Activated naive CD8-positive, alpha-beta T cell (primary cell): ENCODE measurements at regions not wholly inside any gene's neighbourhood (a gene's known extent, or its start where the extent isn't known, plus 50 kb on each side); places are given as distances from the start of the nearest gene placed in this dataset.

Source experiments
- H3K27ac Mint-ChIP-seq: one replicate; pipeline ENCODE4 v1.8.0; 2021; ENCODE audit warnings: mixed read lengths
- H3K27me3 Mint-ChIP-seq: one replicate; pipeline ENCODE4 v1.8.0; 2021; ENCODE audit warnings: mixed read lengths
- H3K36me3 Mint-ChIP-seq: one replicate; pipeline ENCODE4 v1.8.0; 2021; ENCODE audit warnings: mixed read lengths
- H3K4me1 Mint-ChIP-seq: one replicate; pipeline ENCODE4 v1.8.0; 2021; ENCODE audit warnings: low read depth, mixed read lengths
- H3K4me3 Mint-ChIP-seq: one replicate; pipeline ENCODE4 v1.8.0; 2021; ENCODE audit warnings: mild to moderate bottlenecking, mixed read lengths
- H3K9me3 Mint-ChIP-seq: one replicate; pipeline ENCODE4 v1.8.0; 2021; ENCODE audit warnings: low read depth, mixed read lengths

DNA sequence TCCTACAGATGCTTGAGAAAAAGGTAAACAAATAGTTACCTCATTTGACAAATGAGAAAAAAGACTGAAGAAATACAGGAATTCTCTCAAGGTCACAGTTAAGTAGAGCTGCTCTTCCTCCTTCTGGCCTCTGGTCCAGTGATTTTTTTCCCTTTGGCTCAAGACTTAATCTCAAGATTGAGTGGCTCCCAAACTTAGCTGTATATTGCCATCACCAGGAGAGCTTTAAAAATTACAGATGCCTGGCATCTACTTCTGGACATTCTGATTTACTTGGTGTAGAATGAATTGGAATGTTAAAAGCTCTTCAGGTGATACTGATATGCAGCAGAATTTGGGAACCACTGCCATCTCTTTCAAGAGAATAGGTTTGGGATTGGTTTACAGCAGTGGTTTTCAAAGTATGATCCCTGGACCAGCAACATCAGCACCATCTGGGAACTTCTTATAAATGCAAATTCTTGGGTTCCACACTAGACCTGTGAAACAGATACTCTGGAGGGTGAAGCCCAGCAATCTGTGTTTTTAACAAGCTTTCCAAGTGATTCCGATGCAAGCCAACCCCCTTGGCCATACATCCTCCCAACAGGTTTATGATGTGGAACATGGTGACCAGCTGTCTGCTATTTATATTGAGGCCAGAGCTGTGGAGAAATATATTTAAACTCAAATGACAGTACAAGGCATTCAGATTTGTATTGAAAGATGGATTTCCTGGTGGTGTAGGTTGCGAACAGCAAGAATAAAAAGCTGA is 333.0 kb upstream of the RARB start:
- peaks cover 1% of the 10 kb centered on the region for H3K27me3 Mint-ChIP-seq
- H3K36me3 Mint-ChIP-seq = no peaks in the 10 kb centered on the region
- H3K27ac Mint-ChIP-seq = no peak overlapping the region
- no peaks in the 10 kb centered on the region for H3K9me3 Mint-ChIP-seq
- H3K4me1 Mint-ChIP-seq = no peaks in the 10 kb centered on the region
- no peak overlapping the region for H3K4me3 Mint-ChIP-seq

DNA sequence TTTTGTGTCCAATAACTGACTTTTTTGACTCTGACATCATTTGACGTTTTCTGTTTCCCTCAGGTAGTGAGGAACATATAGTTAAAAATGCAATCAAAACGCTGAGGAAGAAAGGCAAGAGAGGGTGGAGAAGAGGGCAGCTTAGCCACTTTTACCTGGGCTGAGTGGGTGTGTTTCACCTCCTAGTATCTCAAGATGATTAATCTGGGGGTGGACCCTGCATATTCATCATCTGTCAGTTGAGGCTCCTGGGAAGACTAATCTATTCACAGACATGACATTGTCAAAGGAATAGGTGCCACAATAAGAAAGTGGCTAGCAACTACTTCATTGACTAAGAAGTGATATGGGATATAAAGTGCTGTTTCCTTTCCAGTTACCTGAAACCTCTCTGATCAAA is 331.5 kb upstream of the RARB start:
- Mint-ChIP-seq H3K36me3 (no peaks in the 10 kb centered on the region), H3K4me1 (no peaks in the 10 kb centered on the region), H3K4me3 (no peak overlapping the region), H3K27ac (no peak overlapping the region), H3K27me3 (peaks cover 1% of the 10 kb centered on the region), H3K9me3 (no peaks in the 10 kb centered on the region)

DNA sequence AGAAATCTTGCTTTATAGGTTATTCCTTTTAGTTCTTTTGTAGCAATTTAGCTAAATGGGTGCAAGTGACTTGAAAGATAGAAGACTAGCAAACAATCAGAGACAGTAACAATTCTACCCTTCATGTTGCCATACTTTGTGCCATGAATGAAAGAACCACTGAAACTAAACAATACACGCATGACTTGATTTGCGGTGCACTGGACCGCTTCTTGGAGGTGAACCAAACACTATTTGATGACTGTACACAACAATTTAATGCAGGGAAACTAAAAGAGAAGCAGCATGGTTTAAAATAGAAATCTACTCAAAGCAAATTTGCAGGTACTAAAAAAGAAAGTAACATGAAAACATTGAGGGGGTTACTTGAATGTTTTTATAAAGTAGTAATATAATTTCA is 331.0 kb upstream of the RARB start:
- no peaks in the 10 kb centered on the region for H3K4me1 Mint-ChIP-seq
- no peak overlapping the region for H3K27ac Mint-ChIP-seq
- peaks cover 1% of the 10 kb centered on the region for H3K27me3 Mint-ChIP-seq
- no peak overlapping the region for H3K4me3 Mint-ChIP-seq
- no peaks in the 10 kb centered on the region for H3K36me3 Mint-ChIP-seq
- H3K9me3 Mint-ChIP-seq = no peaks in the 10 kb centered on the region

DNA sequence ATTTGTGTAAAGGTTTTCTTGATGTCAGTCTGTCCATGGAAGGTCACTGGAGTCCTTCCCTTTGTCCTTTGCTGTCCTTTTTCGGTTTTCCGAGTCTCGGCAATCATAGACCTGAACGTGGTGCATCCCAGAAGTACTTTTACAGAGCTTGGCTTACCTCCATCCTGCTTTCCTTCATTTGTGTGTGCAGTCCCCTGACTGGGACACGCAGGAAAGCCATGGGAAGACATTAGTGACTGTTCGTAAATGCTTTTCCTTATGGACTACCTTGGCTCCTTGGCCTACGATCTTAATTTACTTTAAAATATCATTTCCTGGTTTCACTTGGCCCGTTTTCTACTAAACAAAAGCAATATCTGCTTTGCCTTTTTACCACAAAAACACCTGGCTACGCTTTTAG is 328.4 kb upstream of the RARB start:
- H3K36me3 Mint-ChIP-seq = no peaks in the 10 kb centered on the region
- H3K27me3 Mint-ChIP-seq = peaks cover 1% of the 10 kb centered on the region
- H3K4me3 Mint-ChIP-seq = no peak overlapping the region
- no peaks in the 10 kb centered on the region for H3K4me1 Mint-ChIP-seq
- no peak overlapping the region for H3K27ac Mint-ChIP-seq
- no peaks in the 10 kb centered on the region for H3K9me3 Mint-ChIP-seq

DNA sequence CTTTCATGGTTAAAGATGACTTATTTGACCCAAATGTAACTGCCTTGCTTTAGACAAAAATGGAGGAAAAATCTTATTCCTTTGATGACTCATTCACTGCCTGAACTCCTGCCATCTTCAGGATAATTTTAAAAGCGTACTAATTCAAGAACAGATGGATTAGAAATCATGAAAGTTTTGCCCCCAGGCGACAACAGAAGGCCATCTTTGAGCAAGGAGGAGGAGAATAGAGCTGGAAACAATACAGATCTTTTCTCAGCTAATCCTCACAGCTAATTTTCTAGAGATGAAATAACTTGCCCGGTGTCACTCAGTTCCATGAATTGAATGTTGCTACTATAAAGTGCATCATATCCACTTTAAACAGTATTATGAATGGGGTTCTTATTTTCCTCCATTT is 324.7 kb upstream of the RARB start:
- Mint-ChIP-seq H3K4me3 (no peak overlapping the region), H3K36me3 (no peaks in the 10 kb centered on the region), H3K27ac (no peak overlapping the region), H3K4me1 (no peaks in the 10 kb centered on the region), H3K9me3 (peaks cover 6% of the 10 kb centered on the region), H3K27me3 (no peaks in the 10 kb centered on the region)

DNA sequence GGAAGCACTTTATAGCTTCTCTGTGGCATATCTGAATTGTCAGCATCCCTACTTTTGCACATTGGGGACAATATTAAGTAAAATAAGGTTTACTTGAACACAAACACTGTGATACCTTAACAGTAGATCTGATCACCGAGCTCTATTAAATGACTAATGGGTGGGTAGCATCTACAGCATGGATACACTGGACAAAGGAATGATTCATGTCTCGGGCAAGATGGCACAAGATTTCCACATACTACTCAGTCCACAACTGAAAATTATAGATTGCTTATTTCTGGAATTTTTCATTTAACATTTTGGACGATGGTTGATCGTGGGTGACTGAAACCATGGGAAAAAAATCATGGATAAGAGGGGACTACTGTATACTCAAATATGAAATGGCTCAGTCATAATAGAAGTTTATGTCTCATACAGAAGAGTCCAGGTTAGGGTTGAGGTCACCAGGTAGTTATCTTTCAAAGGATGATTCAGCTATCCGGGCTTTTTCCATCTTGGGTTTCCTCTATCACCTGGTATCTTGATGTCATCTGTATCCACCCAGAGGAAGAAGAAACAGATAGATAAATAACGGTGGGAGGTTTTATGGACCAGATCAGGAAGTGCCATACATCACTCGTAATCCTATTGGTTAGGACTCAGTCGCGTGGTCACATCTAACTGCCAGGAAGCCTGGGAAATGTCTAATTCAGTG is 320.0 kb upstream of the RARB start:
- peaks cover 6% of the 10 kb centered on the region for H3K9me3 Mint-ChIP-seq
- H3K4me3 Mint-ChIP-seq = no peak overlapping the region
- H3K27me3 Mint-ChIP-seq = no peaks in the 10 kb centered on the region
- H3K4me1 Mint-ChIP-seq = no peaks in the 10 kb centered on the region
- H3K36me3 Mint-ChIP-seq = no peaks in the 10 kb centered on the region
- H3K27ac Mint-ChIP-seq = no peak overlapping the region

DNA sequence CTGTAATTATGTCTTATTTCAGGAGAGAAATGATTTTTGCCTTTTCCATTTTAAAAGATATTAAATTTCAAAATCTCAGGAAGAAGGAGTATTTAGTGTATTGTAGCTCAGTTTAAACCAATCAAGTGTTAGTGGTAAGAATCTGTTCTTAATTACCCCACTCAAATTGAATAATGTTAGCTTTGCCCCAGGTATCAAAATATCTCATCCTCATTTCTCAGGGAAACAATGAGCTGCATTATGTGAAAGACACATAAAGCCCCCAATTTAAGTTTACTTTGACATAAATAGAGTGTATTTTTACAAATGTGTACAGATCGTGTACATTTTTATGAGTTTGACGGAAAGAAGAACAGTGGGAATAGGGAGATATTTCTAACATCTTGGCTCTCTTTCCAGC is 317.4 kb upstream of the RARB start:
- Mint-ChIP-seq H3K36me3 (no peaks in the 10 kb centered on the region), H3K27ac (no peak overlapping the region), H3K27me3 (no peaks in the 10 kb centered on the region), H3K9me3 (peaks cover 6% of the 10 kb centered on the region), H3K4me3 (no peak overlapping the region), H3K4me1 (no peaks in the 10 kb centered on the region)

DNA sequence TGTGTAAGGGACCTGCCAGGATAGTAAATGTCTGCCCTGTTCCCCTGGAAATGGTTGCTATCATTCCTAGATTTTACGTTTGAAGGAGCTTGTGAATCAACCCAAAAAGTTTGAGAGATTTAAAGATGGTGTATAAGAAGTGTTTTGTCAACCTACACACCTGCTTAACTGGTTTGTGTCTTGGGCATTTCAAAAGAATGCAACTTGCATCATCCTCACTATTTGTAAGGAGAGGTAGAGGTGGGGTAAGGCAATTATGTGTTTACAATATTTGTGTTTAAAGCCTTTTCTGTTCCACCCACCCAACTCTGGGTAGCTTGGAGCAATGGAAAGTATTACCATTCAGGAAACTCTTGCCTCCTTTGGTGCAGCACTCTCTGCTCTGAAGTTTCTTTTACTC is 314.2 kb upstream of the RARB start:
- Mint-ChIP-seq H3K27ac (no peak overlapping the region), H3K9me3 (no peaks in the 10 kb centered on the region), H3K4me3 (no peak overlapping the region), H3K4me1 (no peaks in the 10 kb centered on the region), H3K36me3 (no peaks in the 10 kb centered on the region), H3K27me3 (no peaks in the 10 kb centered on the region)

DNA sequence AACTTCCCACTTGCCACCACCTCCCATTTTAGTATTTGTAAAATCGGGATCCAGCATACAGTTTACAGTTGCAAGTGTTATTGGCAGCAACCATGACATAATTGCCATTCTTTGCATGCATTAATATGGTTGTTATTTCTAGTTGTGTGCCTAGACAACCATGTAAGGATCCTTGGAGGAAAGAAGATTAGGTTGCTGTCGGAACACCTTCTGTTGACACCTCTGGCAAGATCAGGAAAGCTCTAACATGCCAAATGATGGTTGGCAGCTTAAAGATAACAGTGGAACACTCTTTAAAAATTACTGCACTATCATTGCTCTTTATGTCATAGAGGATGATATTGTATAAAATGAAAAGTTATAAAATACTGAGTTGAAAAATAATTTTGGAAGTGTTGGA is 313.5 kb upstream of the RARB start:
- H3K36me3 Mint-ChIP-seq = no peaks in the 10 kb centered on the region
- no peak overlapping the region for H3K4me3 Mint-ChIP-seq
- H3K9me3 Mint-ChIP-seq = no peaks in the 10 kb centered on the region
- H3K27me3 Mint-ChIP-seq = no peaks in the 10 kb centered on the region
- H3K27ac Mint-ChIP-seq = no peak overlapping the region
- no peaks in the 10 kb centered on the region for H3K4me1 Mint-ChIP-seq

DNA sequence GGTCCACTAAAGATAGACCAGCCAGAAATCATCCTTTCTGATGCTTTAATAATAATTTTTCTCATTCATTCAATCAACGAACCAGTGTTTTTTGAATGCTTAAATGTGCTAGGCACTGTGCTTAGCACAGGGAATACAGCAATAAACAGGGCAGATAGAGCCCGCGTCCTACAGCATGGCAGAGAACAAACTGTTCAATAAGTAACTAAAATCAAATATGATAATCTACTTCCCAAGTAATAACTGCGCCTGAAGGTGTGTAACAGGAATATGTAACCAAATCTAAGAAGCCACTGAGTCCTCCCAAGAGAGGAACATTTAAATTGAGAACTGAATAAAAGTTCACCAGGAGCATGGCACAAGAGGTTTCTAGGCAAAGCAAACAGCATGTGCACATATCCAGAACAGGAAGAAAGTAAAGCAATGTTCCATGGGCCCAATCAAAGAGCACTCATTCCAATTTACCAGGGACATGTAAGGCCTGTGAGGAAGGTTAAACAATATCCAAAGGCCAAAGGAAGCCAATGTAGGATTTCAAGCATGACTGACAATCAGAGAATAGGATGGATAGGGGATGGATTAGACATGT is 311.0 kb upstream of the RARB start:
- no peaks in the 10 kb centered on the region for H3K9me3 Mint-ChIP-seq
- H3K27me3 Mint-ChIP-seq = no peaks in the 10 kb centered on the region
- H3K27ac Mint-ChIP-seq = no peak overlapping the region
- H3K4me1 Mint-ChIP-seq = no peaks in the 10 kb centered on the region
- H3K36me3 Mint-ChIP-seq = no peaks in the 10 kb centered on the region
- no peak overlapping the region for H3K4me3 Mint-ChIP-seq

DNA sequence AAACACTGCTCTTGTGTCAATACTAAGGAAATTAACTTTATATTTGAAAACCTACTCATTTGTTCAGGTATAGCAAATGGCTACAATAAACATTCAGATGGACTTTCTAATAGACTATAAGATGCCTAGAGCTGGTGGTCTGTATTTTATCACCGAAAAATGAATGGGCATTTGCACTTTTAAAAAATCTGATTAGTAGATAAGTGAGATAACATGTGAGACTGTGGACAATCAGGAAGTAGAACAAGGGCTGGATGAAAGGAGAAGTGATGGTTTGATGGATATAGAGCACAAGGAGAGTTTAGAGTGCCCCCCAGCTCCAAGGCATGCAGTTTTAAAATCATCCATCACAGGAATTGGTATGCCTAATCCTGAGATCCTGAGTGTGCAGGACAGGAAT is 308.4 kb upstream of the RARB start:
- H3K27ac Mint-ChIP-seq = no peak overlapping the region
- H3K9me3 Mint-ChIP-seq = peaks cover 8% of the 10 kb centered on the region
- no peaks in the 10 kb centered on the region for H3K4me1 Mint-ChIP-seq
- H3K27me3 Mint-ChIP-seq = no peaks in the 10 kb centered on the region
- no peaks in the 10 kb centered on the region for H3K36me3 Mint-ChIP-seq
- no peak overlapping the region for H3K4me3 Mint-ChIP-seq

DNA sequence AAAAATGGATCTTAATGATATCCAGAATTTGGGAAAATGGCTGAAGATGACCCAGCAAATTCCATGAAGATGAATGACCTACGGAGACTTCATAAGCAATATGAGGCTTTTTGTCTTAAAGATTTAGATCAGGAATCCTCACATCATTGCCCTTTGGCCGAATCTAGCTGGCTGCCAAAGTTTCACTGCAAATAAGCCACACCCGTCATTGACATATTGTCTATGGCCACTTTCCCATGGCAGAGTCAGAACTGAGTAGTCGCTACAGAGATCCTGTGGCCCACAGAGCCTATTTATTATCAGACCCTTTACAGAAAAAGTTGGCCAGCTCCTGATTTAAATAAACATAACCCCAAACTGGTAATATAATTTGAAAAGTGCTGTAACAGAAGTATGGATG is 307.4 kb upstream of the RARB start:
- Mint-ChIP-seq H3K36me3 (no peaks in the 10 kb centered on the region), H3K4me3 (no peak overlapping the region), H3K27ac (no peak overlapping the region), H3K27me3 (no peaks in the 10 kb centered on the region), H3K4me1 (no peaks in the 10 kb centered on the region), H3K9me3 (peaks cover 14% of the 10 kb centered on the region)

DNA sequence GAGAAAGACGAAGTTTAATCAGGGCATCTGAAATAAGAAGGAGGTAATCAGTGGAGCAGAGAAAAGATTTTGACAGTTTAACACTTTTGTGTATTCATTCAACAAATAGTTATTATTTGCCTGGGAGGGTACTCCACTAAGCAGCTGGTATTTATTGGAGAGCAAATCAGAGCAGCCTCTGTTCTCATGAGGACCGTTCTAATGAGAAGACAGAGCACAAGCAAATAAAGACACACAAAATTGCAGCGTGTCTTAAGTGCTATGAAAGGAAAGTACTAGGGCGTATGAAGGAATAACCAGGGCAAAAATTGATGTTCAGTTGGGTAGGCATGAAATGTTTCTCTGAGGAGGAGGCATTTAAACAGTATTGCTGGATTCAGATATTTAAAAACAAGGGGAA is 302.9 kb upstream of the RARB start:
- no peaks in the 10 kb centered on the region for H3K27me3 Mint-ChIP-seq
- H3K36me3 Mint-ChIP-seq = no peaks in the 10 kb centered on the region
- no peaks in the 10 kb centered on the region for H3K4me1 Mint-ChIP-seq
- no peak overlapping the region for H3K4me3 Mint-ChIP-seq
- no peak overlapping the region for H3K27ac Mint-ChIP-seq
- peaks cover 18% of the 10 kb centered on the region for H3K9me3 Mint-ChIP-seq

DNA sequence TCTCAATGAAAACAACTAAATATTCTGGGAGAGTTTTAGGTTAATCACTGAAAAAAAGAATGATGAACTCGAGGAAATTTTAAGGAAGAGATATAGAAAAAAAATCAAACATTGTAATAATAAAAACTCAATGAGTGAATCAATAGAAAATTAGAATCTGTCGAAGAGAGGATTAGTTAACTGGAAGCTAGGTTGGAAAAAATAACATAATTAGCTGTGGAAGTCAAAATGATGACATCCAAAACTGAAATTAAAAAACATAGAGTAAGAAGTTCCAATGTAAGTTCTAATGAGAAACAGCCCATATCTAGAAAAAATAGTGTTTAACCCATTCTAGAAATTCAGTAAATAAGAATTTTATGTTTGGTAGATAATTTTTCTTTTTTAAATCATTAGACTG is 299.3 kb upstream of the RARB start:
- no peak overlapping the region for H3K4me3 Mint-ChIP-seq
- H3K4me1 Mint-ChIP-seq = no peaks in the 10 kb centered on the region
- peaks cover 13% of the 10 kb centered on the region for H3K9me3 Mint-ChIP-seq
- no peak overlapping the region for H3K27ac Mint-ChIP-seq
- no peaks in the 10 kb centered on the region for H3K27me3 Mint-ChIP-seq
- no peaks in the 10 kb centered on the region for H3K36me3 Mint-ChIP-seq

DNA sequence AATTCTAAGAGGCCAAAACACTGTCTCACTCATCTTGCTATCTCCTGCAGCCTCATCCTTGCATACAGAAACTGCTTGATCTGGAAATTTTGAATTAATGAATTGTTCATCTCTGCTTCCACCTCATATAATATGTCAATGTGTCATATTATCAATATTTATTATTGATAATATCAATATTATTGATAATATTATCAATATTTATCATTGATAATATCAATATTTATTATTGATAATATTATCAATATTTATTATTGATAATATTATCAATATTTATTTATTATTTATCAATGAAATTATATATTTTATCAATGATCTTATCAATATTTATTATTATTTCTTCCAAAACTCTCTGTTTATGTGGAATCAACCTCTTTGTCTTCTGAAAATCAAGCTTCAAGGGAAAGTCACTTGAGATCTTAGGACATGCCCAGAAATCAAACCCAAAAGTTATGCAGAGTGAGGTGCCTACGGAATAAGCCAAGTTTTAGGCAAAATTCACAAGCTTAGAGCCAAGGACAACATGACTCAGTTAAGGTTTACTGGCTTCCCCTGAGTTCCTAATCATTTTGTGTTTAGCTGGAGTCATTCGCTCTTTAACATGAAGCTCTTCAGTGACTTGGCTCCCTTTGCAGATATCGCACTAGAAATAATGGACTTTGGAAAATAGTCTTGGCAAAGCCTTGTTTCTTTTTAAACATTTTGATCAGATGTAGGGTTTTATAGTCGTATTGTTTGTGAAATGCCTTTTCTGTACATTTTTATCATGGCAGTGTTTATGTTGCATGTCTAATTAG is 297.1 kb upstream of the RARB start:
- H3K27me3 Mint-ChIP-seq = no peaks in the 10 kb centered on the region
- no peaks in the 10 kb centered on the region for H3K36me3 Mint-ChIP-seq
- H3K27ac Mint-ChIP-seq = no peak overlapping the region
- H3K4me3 Mint-ChIP-seq = no peak overlapping the region
- H3K4me1 Mint-ChIP-seq = no peaks in the 10 kb centered on the region
- peaks cover 3% of the 10 kb centered on the region for H3K9me3 Mint-ChIP-seq
